Stomach (tissue), 8 donors: ENCODE measurements at regions not wholly inside any gene's neighbourhood (a gene's known extent, or its start where the extent isn't known, plus 50 kb on each side); places are given as distances from the start of the nearest gene placed in this dataset.

Source experiments
- DNase-seq, 2 donors: peaks; one replicate each; pipeline versions ENCODE4 v3.0.0 to v3.0.0-alpha.2; 2013 to 2019
- H3K27ac ChIP-seq, 5 donors: fragments of 200-600 bp in 4 of 5; sonication (generic) in 4 of 5; one replicate each; pipeline ENCODE4 v1.5.1; 2013 to 2019; ENCODE audit warnings: mild to moderate bottlenecking in 1 of 5, moderate library complexity in 1 of 5
- H3K27me3 ChIP-seq, 3 donors: fragments of 200-600 bp; sonication (generic); one replicate each; pipeline ENCODE4 v1.5.1; 2017 to 2019; ENCODE audit warnings: mixed run types in 1 of 3
- H3K36me3 ChIP-seq, 4 donors: fragments of 200-600 bp; sonication (generic); 1 replicate in 3 of 4; 2 replicates in 1 of 4; pipeline ENCODE4 v1.5.1; 2016 to 2019
- H3K4me1 ChIP-seq, 4 donors: fragments of 200-600 bp; sonication (generic); one replicate each; pipeline ENCODE4 v1.5.1; 2016 to 2019
- H3K4me3 ChIP-seq, 4 donors: fragments of 200-600 bp; sonication (generic) in 3 of 4; one replicate each; pipeline ENCODE4 v1.5.1; 2016 to 2019; ENCODE audit warnings: mild to moderate bottlenecking in 1 of 4
- H3K9me3 ChIP-seq, 4 donors: fragments of 200-600 bp; sonication (generic); one replicate each; pipeline ENCODE4 v1.5.1; 2016 to 2019
- CTCF ChIP-seq, 7 experiments: fragments of 450-650 bp in 4 of 7; fragments of 200-600 bp in 3 of 7; sonication (generic) in 3 of 7; IDR thresholded peaks; one replicate each; pipeline ENCODE4 v1.5.1; 2016 to 2019; ENCODE audit warnings: antibody characterized with exemption in 7 of 7, control low read depth in 2 of 7, mild to moderate bottlenecking in 1 of 7
- EP300 ChIP-seq: sonication (generic); formaldehyde crosslinking; IDR thresholded peaks from one replicate; pipeline ENCODE4 v1.6.1; 2017; ENCODE audit warnings: antibody characterized with exemption
- POLR2A ChIP-seq, 4 donors: fragments of 450-650 bp; IDR thresholded peaks; one replicate each; pipeline ENCODE4 v1.6.1; 2016; ENCODE audit warnings: antibody characterized with exemption in 4 of 4, control low read depth in 2 of 4, mild to moderate bottlenecking in 1 of 4, moderate library complexity in 1 of 4
- POLR2AphosphoS5 ChIP-seq, 3 donors: sonication (generic); formaldehyde crosslinking; IDR thresholded peaks; one replicate each; pipeline ENCODE4 v1.6.1; 2016; ENCODE audit warnings: antibody characterized with exemption in 3 of 3
- WGBS, 5 donors: extraction: QIAGEN DNeasy Blood & Tissue Kit in 3 of 5; methylation state at CpG; one replicate each; pipeline versions ENCODE4 v1.1.5 to v1.1.7; 2013 to 2018; 5-methylcytosine and 5-hydroxymethylcytosine counted together
- intact Hi-C: fragments of 100-400 bp; cut with DNase I; formaldehyde crosslinking; loops from one replicate; pipeline ENCODE4 v1.15.1; 2023; ENCODE audit warnings: low total_unique reads
- donor health status: healthy with polysubstance abuse.
- donor health status: Bipolar disorder and iron deficiency.
- donor health status: healthy.

- H3K27ac ChIP-seq: no peak overlapping the region
- H3K27me3 ChIP-seq: no peaks in the 10 kb centered on the region
- no peaks in the 10 kb centered on the region for H3K36me3 ChIP-seq
- H3K4me1 ChIP-seq: no peaks in the 10 kb centered on the region
- TF ChIP-seq POLR2A (IDR thresholded peaks at IDR 0.05) (no peak), EP300 (no peak), POLR2AphosphoS5 (IDR thresholded peaks at IDR 0.05) (no peak), CTCF (IDR thresholded peaks at IDR 0.05) (no peak)
- peaks cover 0 to 8% (median 2%) of the 10 kb centered on the region in 4 donors for H3K9me3 ChIP-seq
- no peak for DNase-seq
- no peak overlapping the region for H3K4me3 ChIP-seq
- intact Hi-C loops: no loop called here
- WGBS, 5 donors: 55 to 68% (median 63%) methylated on average over 4 of the region's 4 CpGs
Measured at GRCh38 chr5:28275931-28276330, 1237.5 kb upstream of the CDH9 start.

- WGBS, 5 donors: 69 to 79% (median 75%) methylated on average over 5 of the region's 5 CpGs
- DNase-seq: no peak
Measured at GRCh38 chr5:28269978-28270377, 1231.6 kb upstream of the CDH9 start.

DNA sequence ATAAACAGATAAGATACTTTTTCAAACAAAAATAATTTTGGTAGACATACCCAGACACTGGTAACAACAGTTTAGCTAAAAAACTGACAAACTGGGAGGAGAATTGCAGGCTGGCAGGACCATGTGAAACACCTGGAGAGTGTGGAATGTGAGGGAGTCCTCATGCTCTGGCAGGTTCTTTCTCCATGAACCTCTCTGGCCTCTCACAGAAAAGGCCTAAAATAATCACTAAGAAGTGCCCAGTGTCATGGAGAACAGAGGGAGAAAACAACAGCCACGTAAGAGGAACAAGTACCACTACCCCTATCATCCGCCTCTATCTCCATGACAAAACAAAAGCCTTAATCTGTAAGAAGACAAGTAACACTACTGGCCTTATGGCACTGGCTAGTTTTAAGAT lies 1227.5 kb upstream of the CDH9 start:
- no peaks in the 10 kb centered on the region for H3K36me3 ChIP-seq
- intact Hi-C loops: no loop called here
- 59 to 83% (median 69%) methylated on average over 2 of the region's 2 CpGs for WGBS, 5 donors
- no peak overlapping the region for H3K27ac ChIP-seq
- TF ChIP-seq POLR2A (IDR thresholded peaks at IDR 0.05) (no peak), EP300 (no peak), POLR2AphosphoS5 (IDR thresholded peaks at IDR 0.05) (no peak), CTCF (IDR thresholded peaks at IDR 0.05) (no peak)
- H3K4me1 ChIP-seq: no peaks in the 10 kb centered on the region
- H3K4me3 ChIP-seq: no peak overlapping the region
- peaks cover 0 to 4% (median 0%) of the 10 kb centered on the region in 4 donors for H3K9me3 ChIP-seq
- no peak for DNase-seq
- no peaks in the 10 kb centered on the region for H3K27me3 ChIP-seq

More at GRCh38 chr5:28269978-28270377, 1231.6 kb upstream of the CDH9 start:
- Histone ChIP-seq H3K27ac (no peak overlapping the region), H3K4me3 (no peak overlapping the region), H3K4me1 (no peaks in the 10 kb centered on the region), H3K9me3 (peaks cover 0 to 11% (median under 1%) of the 10 kb centered on the region in 4 donors), H3K27me3 (no peaks in the 10 kb centered on the region), H3K36me3 (no peaks in the 10 kb centered on the region)
- TF ChIP-seq CTCF (IDR thresholded peaks at IDR 0.05): no peak
- TF ChIP-seq EP300: no peak
- no peak for TF ChIP-seq POLR2A (IDR thresholded peaks at IDR 0.05)
- no peak for TF ChIP-seq POLR2AphosphoS5 (IDR thresholded peaks at IDR 0.05)
- intact Hi-C loops: no loop called here

DNA sequence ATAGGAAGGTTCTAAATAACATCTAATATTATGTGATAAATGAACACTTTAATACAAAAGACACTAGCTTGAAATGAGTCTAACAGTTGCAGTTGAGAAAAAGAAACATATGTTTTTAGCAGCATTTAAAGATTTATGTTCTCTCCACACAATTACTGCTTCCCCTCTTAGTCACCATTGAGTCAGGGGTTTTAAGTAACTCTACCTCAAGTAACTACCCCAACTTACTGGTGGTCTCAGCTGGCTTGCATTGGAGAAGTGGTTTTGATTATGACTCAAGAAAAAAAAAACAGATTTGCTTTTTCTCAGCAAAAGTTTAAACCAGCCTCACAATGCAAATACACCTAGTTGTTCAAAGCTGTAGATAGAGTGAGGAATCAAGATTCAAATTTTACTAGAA lies 1216.5 kb upstream of the CDH9 start:
- Histone ChIP-seq H3K4me1 (no peaks in the 10 kb centered on the region), H3K27me3 (no peaks in the 10 kb centered on the region), H3K27ac (no peak overlapping the region), H3K4me3 (no peak overlapping the region), H3K36me3 (no peaks in the 10 kb centered on the region), H3K9me3 (peaks cover 0 to 9% (median 0%) of the 10 kb centered on the region in 4 donors)
- no peak for DNase-seq
- TF ChIP-seq EP300 (no peak), POLR2A (IDR thresholded peaks at IDR 0.05) (no peak), POLR2AphosphoS5 (IDR thresholded peaks at IDR 0.05) (no peak), CTCF (IDR thresholded peaks at IDR 0.05) (no peak)
- intact Hi-C loops: no loop called here
